ENCODE measurements at regions not wholly inside any gene's neighbourhood (a gene's known extent, or its start where the extent isn't known, plus 50 kb on each side); places are given as distances from the start of the nearest gene placed in this dataset.

GRCh38 chr2:34991508-34992274 is 1363.9 kb upstream of the CRIM1 start:
- Mint-ChIP-seq H3K9me3 (peaks cover 10% of the 10 kb centered on the region), H3K4me3 (no peak overlapping the region), H3K4me1 (no peaks in the 10 kb centered on the region), H3K36me3 (no peaks in the 10 kb centered on the region), H3K27me3 (ENCODE audit: low read depth) (no peaks in the 10 kb centered on the region), H3K27ac (no peak overlapping the region)
- DNase-seq (ENCODE audit: low spot score) (no peak), ATAC-seq (no peak)
- no peak for TF ChIP-seq ZNF396 (CRISPR knock-in tag; IDR thresholded peaks at IDR 0.05; ENCODE audit: borderline replicate concordance)
- TF ChIP-seq NR3C1 (CRISPR knock-in tag; conservative IDR thresholded peaks at IDR 0.05; ENCODE audit: low read depth): no peak
- no peak for TF ChIP-seq AR (CRISPR knock-in tag; IDR thresholded peaks at IDR 0.05)
- no peak for TF ChIP-seq HMGXB4 (CRISPR knock-in tag; IDR thresholded peaks at IDR 0.05)
- TF ChIP-seq ERG (CRISPR knock-in tag; IDR thresholded peaks at IDR 0.05): no peak
- no peak for TF ChIP-seq NR1H2 (CRISPR knock-in tag; IDR thresholded peaks at IDR 0.05)
- no peak for TF ChIP-seq SP1 (CRISPR knock-in tag; conservative IDR thresholded peaks at IDR 0.05)
- TF ChIP-seq FOXP4 (CRISPR knock-in tag; IDR thresholded peaks at IDR 0.05): no peak
- no peak for TF ChIP-seq ZNF425 (CRISPR knock-in tag; conservative IDR thresholded peaks at IDR 0.05)
- TF ChIP-seq ZNF416 (CRISPR knock-in tag; IDR thresholded peaks at IDR 0.05): no peak
- no peak for TF ChIP-seq RELA (CRISPR knock-in tag; IDR thresholded peaks at IDR 0.05; ENCODE audit: borderline replicate concordance)
- TF ChIP-seq PREB (CRISPR knock-in tag; IDR thresholded peaks at IDR 0.05; ENCODE audit: borderline replicate concordance): no peak
- no peak for TF ChIP-seq MAX (CRISPR knock-in tag; IDR thresholded peaks at IDR 0.05)
- ChIA-PET CTCF (no interaction called here), POLR2A (no interaction called here)

All from WTC11 (cell line).